M059J (cell line): ENCODE measurements at regions not wholly inside any gene's neighbourhood (a gene's known extent, or its start where the extent isn't known, plus 50 kb on each side); places are given as distances from the start of the nearest gene placed in this dataset.
A peak's percentile ranks its signal among the peaks of the same experiment; 100 is the strongest.

ENCODE experiments used
- DNase-seq: peaks from one replicate; pipeline ENCODE4 v3.0.0-alpha.2; 2012; ENCODE audit warnings: low read depth

GRCh38 chr3:182067423-182067822 lies 355.7 kb downstream of the SOX2 start:
- DNase-seq: no peak

- DNase-seq: no peak
Measured at GRCh38 chr3:182078316-182078715, 366.6 kb downstream of the SOX2 start.

GRCh38 chr3:182078929-182079328 lies 367.2 kb downstream of the SOX2 start:
- no peak for DNase-seq

- DNase-seq: no peak
Measured at GRCh38 chr3:182081096-182081495, 369.4 kb downstream of the SOX2 start.

- peak; percentile 32 for DNase-seq
Measured at GRCh38 chr3:182083112-182083511, 371.4 kb downstream of the SOX2 start.

GRCh38 chr3:182092662-182093262 lies 381.0 kb downstream of the SOX2 start:
- peak; percentile 2 for DNase-seq

- DNase-seq: no peak
Measured at GRCh38 chr3:182094321-182094720, 382.6 kb downstream of the SOX2 start.

- no peak for DNase-seq
Measured at GRCh38 chr3:182104881-182105280, 393.2 kb downstream of the SOX2 start.

GRCh38 chr3:182105875-182106274 lies 394.1 kb downstream of the SOX2 start:
- DNase-seq: peak; percentile 37

- no peak for DNase-seq
Measured at GRCh38 chr3:182108371-182108770, 396.6 kb downstream of the SOX2 start.

GRCh38 chr3:182111967-182112366 lies 400.2 kb downstream of the SOX2 start:
- no peak for DNase-seq

- no peak for DNase-seq
Measured at GRCh38 chr3:182115328-182116015, 403.7 kb downstream of the SOX2 start.

- DNase-seq: no peak
Measured at GRCh38 chr3:182116386-182116785, 404.7 kb downstream of the SOX2 start.

GRCh38 chr3:182117131-182117530 lies 405.4 kb downstream of the SOX2 start:
- DNase-seq: no peak

- DNase-seq: peak; percentile 25
Measured at GRCh38 chr3:182117583-182117982, 405.9 kb downstream of the SOX2 start.

- DNase-seq: peak; percentile 83
Measured at GRCh38 chr3:182118066-182118465, 406.3 kb downstream of the SOX2 start.

- no peak for DNase-seq
Measured at GRCh38 chr3:182121401-182121800, 409.7 kb downstream of the SOX2 start.

GRCh38 chr3:182122779-182123178 lies 411.1 kb downstream of the SOX2 start:
- no peak for DNase-seq

GRCh38 chr3:182124187-182124586 lies 412.5 kb downstream of the SOX2 start:
- DNase-seq: no peak

GRCh38 chr3:182124716-182125115 lies 413.0 kb downstream of the SOX2 start:
- no peak for DNase-seq

GRCh38 chr3:182129740-182130139 lies 418.0 kb downstream of the SOX2 start:
- DNase-seq: no peak

GRCh38 chr3:182133752-182134151 lies 422.0 kb downstream of the SOX2 start:
- DNase-seq: peak; percentile 4

GRCh38 chr3:182135056-182135455 lies 423.3 kb downstream of the SOX2 start:
- DNase-seq: no peak
